ENCODE measurements at regions not wholly inside any gene's neighbourhood (a gene's known extent, or its start where the extent isn't known, plus 50 kb on each side); places are given as distances from the start of the nearest gene placed in this dataset.

DNA sequence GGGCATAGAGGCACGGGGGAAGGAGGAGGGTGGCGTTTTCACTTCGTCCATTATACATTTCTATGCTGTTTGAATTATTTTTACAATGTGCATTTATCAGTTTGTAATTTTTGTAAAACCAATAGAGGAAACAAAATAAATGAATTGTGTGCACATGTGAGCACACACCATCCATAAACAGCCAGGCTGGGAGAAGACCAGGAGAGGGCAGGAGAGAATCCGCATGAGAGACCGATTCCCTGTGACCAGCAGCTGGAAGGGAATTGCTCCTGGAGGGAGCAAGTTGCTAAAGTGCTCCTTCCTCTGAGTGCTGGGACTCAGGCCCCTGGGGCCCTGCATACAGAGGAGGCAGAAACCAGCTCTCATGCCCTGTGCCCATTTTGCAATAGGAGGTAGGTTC, 126.0 kb downstream of the ABCC12 start:
- Histone ChIP-seq H3K9me2 (ENCODE audit: insufficient read depth, low read length) (no peaks in the 10 kb centered on the region), H3K4me2 (ENCODE audit: low read length) (no peak overlapping the region), H3K36me3 (ENCODE audit: insufficient read depth, low read length) (no peaks in the 10 kb centered on the region), H3K27ac (ENCODE audit: low read depth, low read length, poor library complexity, severe bottlenecking) (no peak overlapping the region), H4K20me1 (ENCODE audit: insufficient read depth, low read length) (no peaks in the 10 kb centered on the region), H3K4me3 (ENCODE audit: low read depth, low read length, poor library complexity, severe bottlenecking) (no peak overlapping the region), H3K4me1 (ENCODE audit: insufficient read depth, low read length, poor library complexity, severe bottlenecking) (no peaks in the 10 kb centered on the region), H3K79me2 (ENCODE audit: insufficient read depth, low read depth, low read length) (no peaks in the 10 kb centered on the region), H2AFZ (ENCODE audit: low read length) (no peak overlapping the region), H3K9me3 (ENCODE audit: low read length) (no peaks in the 10 kb centered on the region)
- DNase-seq (ENCODE audit: low spot score): no peak
- ChIA-PET POLR2A (no interaction called here), CTCF (ENCODE audit: unreplicated experiment) (no interaction called here)
- intact Hi-C loops (cut with micrococcal nuclease; ENCODE audit: unreplicated experiment): no loop called here
- BruUV-seq (replicated peaks): no TSS peak
- TF ChIP-seq, protein P1, sequence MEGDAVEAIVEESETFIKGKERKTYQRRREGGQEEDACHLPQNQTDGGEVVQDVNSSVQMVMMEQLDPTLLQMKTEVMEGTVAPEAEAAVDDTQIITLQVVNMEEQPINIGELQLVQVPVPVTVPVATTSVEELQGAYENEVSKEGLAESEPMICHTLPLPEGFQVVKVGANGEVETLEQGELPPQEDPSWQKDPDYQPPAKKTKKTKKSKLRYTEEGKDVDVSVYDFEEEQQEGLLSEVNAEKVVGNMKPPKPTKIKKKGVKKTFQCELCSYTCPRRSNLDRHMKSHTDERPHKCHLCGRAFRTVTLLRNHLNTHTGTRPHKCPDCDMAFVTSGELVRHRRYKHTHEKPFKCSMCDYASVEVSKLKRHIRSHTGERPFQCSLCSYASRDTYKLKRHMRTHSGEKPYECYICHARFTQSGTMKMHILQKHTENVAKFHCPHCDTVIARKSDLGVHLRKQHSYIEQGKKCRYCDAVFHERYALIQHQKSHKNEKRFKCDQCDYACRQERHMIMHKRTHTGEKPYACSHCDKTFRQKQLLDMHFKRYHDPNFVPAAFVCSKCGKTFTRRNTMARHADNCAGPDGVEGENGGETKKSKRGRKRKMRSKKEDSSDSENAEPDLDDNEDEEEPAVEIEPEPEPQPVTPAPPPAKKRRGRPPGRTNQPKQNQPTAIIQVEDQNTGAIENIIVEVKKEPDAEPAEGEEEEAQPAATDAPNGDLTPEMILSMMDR (conservative IDR thresholded peaks at IDR 0.05; ENCODE audit: low read length): no peak
- no peak for TF ChIP-seq EZH2phosphoT487 (IDR thresholded peaks at IDR 0.05; ENCODE audit: borderline replicate concordance, low read depth, low read length)

DNA sequence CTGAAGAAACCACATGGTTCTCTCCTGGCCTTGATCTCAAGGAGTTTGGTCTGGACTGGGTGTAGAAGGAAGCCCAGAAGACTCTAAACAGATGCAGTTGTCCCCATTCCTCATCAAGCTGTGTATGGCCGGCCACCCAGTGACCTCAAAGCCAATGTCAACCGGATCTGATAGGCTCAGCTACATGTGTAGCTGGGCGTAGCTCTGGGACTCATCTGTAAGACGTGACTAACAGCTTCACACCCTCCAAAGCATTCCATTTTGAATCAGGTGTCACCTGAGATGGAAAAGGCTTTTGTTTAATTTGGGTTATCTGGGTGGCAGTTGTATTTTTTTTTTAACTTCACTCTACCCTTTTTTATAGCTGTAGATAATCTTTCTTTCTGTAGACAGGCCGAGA, 130.4 kb downstream of the ABCC12 start:
- no peaks in the 10 kb centered on the region for H3K36me3 ChIP-seq (ENCODE audit: insufficient read depth, low read length)
- H3K4me3 ChIP-seq (ENCODE audit: low read depth, low read length, poor library complexity, severe bottlenecking): no peak overlapping the region
- POLR2A ChIA-PET: no interaction called here

GRCh38 chr16:48024042-48024441, 131.8 kb downstream of the ABCC12 start:
- intact Hi-C loops (cut with micrococcal nuclease; ENCODE audit: unreplicated experiment): no loop called here
- POLR2A ChIA-PET: no interaction called here
- Histone ChIP-seq H3K4me2 (ENCODE audit: low read length) (no peak overlapping the region), H2AFZ (ENCODE audit: low read length) (no peak overlapping the region), H3K9me2 (ENCODE audit: insufficient read depth, low read length) (no peaks in the 10 kb centered on the region), H3K36me3 (ENCODE audit: insufficient read depth, low read length) (no peaks in the 10 kb centered on the region), H3K4me3 (ENCODE audit: low read depth, low read length, poor library complexity, severe bottlenecking) (no peak overlapping the region), H3K27ac (ENCODE audit: low read depth, low read length, poor library complexity, severe bottlenecking) (no peak overlapping the region), H3K4me1 (ENCODE audit: insufficient read depth, low read length, poor library complexity, severe bottlenecking) (no peaks in the 10 kb centered on the region), H4K20me1 (ENCODE audit: insufficient read depth, low read length) (no peaks in the 10 kb centered on the region), H3K79me2 (ENCODE audit: insufficient read depth, low read depth, low read length) (no peaks in the 10 kb centered on the region), H3K9me3 (ENCODE audit: low read length) (no peaks in the 10 kb centered on the region)
- TF ChIP-seq, protein P1 (conservative IDR thresholded peaks at IDR 0.05; ENCODE audit: low read length): no peak
- TF ChIP-seq EZH2phosphoT487 (IDR thresholded peaks at IDR 0.05; ENCODE audit: borderline replicate concordance, low read depth, low read length): no peak
- CTCF ChIA-PET (ENCODE audit: unreplicated experiment): no interaction called here
- no TSS peak for BruUV-seq (replicated peaks)
- no peak for DNase-seq (ENCODE audit: low spot score)

More for the DNA sequence above, 130.4 kb downstream of the ABCC12 start:
- intact Hi-C loops (cut with micrococcal nuclease; ENCODE audit: unreplicated experiment): no loop called here
- Histone ChIP-seq H2AFZ (ENCODE audit: low read length) (no peak overlapping the region), H3K9me2 (ENCODE audit: insufficient read depth, low read length) (no peaks in the 10 kb centered on the region), H3K79me2 (ENCODE audit: insufficient read depth, low read depth, low read length) (no peaks in the 10 kb centered on the region), H3K4me2 (ENCODE audit: low read length) (no peak overlapping the region), H3K4me1 (ENCODE audit: insufficient read depth, low read length, poor library complexity, severe bottlenecking) (no peaks in the 10 kb centered on the region), H3K27ac (ENCODE audit: low read depth, low read length, poor library complexity, severe bottlenecking) (no peak overlapping the region), H3K9me3 (ENCODE audit: low read length) (no peaks in the 10 kb centered on the region), H4K20me1 (ENCODE audit: insufficient read depth, low read length) (no peaks in the 10 kb centered on the region)
- CTCF ChIA-PET (ENCODE audit: unreplicated experiment): no interaction called here
- BruUV-seq (replicated peaks): no TSS peak
- DNase-seq (ENCODE audit: low spot score): no peak
- TF ChIP-seq EZH2phosphoT487 (IDR thresholded peaks at IDR 0.05; ENCODE audit: borderline replicate concordance, low read depth, low read length): no peak
- TF ChIP-seq, protein P1 (conservative IDR thresholded peaks at IDR 0.05; ENCODE audit: low read length): no peak

Measured in OCI-LY7 (cell line).